ENCODE measurements at regions not wholly inside any gene's neighbourhood (a gene's known extent, or its start where the extent isn't known, plus 50 kb on each side); places are given as distances from the start of the nearest gene placed in this dataset.

GRCh38 chr5:57833489-57833888, 350.9 kb upstream of the ACTBL2 start:
- TF ChIP-seq, protein P1, sequence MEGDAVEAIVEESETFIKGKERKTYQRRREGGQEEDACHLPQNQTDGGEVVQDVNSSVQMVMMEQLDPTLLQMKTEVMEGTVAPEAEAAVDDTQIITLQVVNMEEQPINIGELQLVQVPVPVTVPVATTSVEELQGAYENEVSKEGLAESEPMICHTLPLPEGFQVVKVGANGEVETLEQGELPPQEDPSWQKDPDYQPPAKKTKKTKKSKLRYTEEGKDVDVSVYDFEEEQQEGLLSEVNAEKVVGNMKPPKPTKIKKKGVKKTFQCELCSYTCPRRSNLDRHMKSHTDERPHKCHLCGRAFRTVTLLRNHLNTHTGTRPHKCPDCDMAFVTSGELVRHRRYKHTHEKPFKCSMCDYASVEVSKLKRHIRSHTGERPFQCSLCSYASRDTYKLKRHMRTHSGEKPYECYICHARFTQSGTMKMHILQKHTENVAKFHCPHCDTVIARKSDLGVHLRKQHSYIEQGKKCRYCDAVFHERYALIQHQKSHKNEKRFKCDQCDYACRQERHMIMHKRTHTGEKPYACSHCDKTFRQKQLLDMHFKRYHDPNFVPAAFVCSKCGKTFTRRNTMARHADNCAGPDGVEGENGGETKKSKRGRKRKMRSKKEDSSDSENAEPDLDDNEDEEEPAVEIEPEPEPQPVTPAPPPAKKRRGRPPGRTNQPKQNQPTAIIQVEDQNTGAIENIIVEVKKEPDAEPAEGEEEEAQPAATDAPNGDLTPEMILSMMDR (IDR thresholded peaks at IDR 0.05 in 8 of 11, conservative IDR thresholded peaks at IDR 0.05 in 3 of 11) = no peak
- TF ChIP-seq POLR2A (IDR thresholded peaks at IDR 0.05) = no peak

All from spleen (tissue), 7 donors.